OCI-LY7 (cell line): ENCODE measurements at regions not wholly inside any gene's neighbourhood (a gene's known extent, or its start where the extent isn't known, plus 50 kb on each side); places are given as distances from the start of the nearest gene placed in this dataset.

Experiments
- BruUV-seq: library from RNA; stranded (reverse); fragments of 400-500 nt; replicated peaks from 2 replicates; lab custom pipeline; 2021; lab: Mats Ljungman, UMichigan
- CTCF ChIA-PET: fragments of 300-600 bp; sonication (Branson Sonifier 250); formaldehyde crosslinking; loops from one replicate; lab custom pipeline; 2022; ENCODE audit warnings: antibody characterized with exemption; ENCODE audit not compliant: unreplicated experiment; lab: Charles Lee
- POLR2A ChIA-PET: fragments of 300-600 bp; sonication (Branson Sonifier 250); formaldehyde crosslinking; loops from one replicate; lab custom pipeline; 2022; ENCODE audit warnings: antibody characterized with exemption; lab: Charles Lee
- DNase-seq: peaks from one replicate; pipeline ENCODE4 v3.0.0-alpha.2; 2015; ENCODE audit warnings: low spot score
- H2AFZ ChIP-seq: fragments of 200-600 bp; sonication (generic), shearing (Covaris generic); 2 replicates; pipeline ENCODE4 v1.6.1; 2014; ENCODE audit warnings: mild to moderate bottlenecking, antibody characterized with exemption, low read length, moderate library complexity
- H3K27ac ChIP-seq: fragments of 200-600 bp; sonication (generic); 2 replicates; pipeline ENCODE4 v1.5.1; 2014; ENCODE audit warnings: mixed run types, low read depth, mild to moderate bottlenecking, moderate library complexity, low read length, inconsistent platforms; ENCODE audit not compliant: poor library complexity, severe bottlenecking
- H3K36me3 ChIP-seq: fragments of 200-600 bp; sonication (generic); 2 replicates; pipeline ENCODE4 v1.6.1; 2014; ENCODE audit warnings: mild to moderate bottlenecking, antibody characterized with exemption, low read length, moderate library complexity, mixed read lengths; ENCODE audit not compliant: insufficient read depth
- H3K4me1 ChIP-seq: fragments of 200-600 bp; sonication (generic); 2 replicates; pipeline ENCODE4 v1.5.1; 2014; ENCODE audit warnings: mild to moderate bottlenecking, low read length; ENCODE audit not compliant: insufficient read depth, poor library complexity, severe bottlenecking
- H3K4me2 ChIP-seq: fragments of 200-600 bp; sonication (generic); 2 replicates; pipeline ENCODE4 v1.6.1; 2014; ENCODE audit warnings: mild to moderate bottlenecking, low read length
- H3K4me3 ChIP-seq: fragments of 200-600 bp; sonication (generic); 2 replicates; pipeline ENCODE4 v1.5.1; 2014; ENCODE audit warnings: mild to moderate bottlenecking, low read depth, low read length; ENCODE audit not compliant: poor library complexity, severe bottlenecking
- H3K79me2 ChIP-seq: fragments of 200-600 bp; sonication (generic); 2 replicates; pipeline ENCODE4 v1.6.1; 2016; ENCODE audit warnings: low read depth, mild to moderate bottlenecking, low read length, moderate library complexity, mixed read lengths; ENCODE audit not compliant: insufficient read depth
- H3K9me2 ChIP-seq: fragments of 200-600 bp; sonication (generic); 2 replicates; pipeline ENCODE4 v1.6.1; 2016; ENCODE audit warnings: mild to moderate bottlenecking, low read length, mixed read lengths; ENCODE audit not compliant: insufficient read depth
- H3K9me3 ChIP-seq: fragments of 200-600 bp; sonication (generic); 2 replicates; pipeline ENCODE4 v1.6.1; 2014; ENCODE audit warnings: mild to moderate bottlenecking, mixed run types, low read length, mixed read lengths
- H4K20me1 ChIP-seq: fragments of 200-600 bp; sonication (generic); 2 replicates; pipeline ENCODE4 v1.6.1; 2014; ENCODE audit warnings: mild to moderate bottlenecking, antibody characterized with exemption, low read length, moderate library complexity, mixed read lengths; ENCODE audit not compliant: insufficient read depth
- EZH2phosphoT487 ChIP-seq: fragments of 200-600 bp; sonication (generic); IDR thresholded peaks from 2 replicates; pipeline ENCODE4 v1.6.1; 2018; ENCODE audit warnings: low read depth, borderline replicate concordance, mild to moderate bottlenecking, mixed run types, antibody characterized with exemption, low read length, moderate library complexity, mixed read lengths
- intact Hi-C: fragments of 100-400 bp; cut with micrococcal nuclease; formaldehyde crosslinking; loops from one replicate; pipeline ENCODE4 v1.10.0; 2022; ENCODE audit not compliant: unreplicated experiment
- TF ChIP-seq, protein P1 (sequence below): fragments of 200-600 bp; sonication (generic); conservative IDR thresholded peaks from 2 replicates; pipeline ENCODE4 v1.5.1; 2014; ENCODE audit warnings: mild to moderate bottlenecking, antibody characterized with exemption, low read length, moderate library complexity, mixed read lengths

- Histone ChIP-seq H2AFZ (no peak overlapping the region), H3K9me2 (no peaks in the 10 kb centered on the region), H3K4me1 (no peaks in the 10 kb centered on the region), H3K27ac (no peak overlapping the region), H3K79me2 (no peaks in the 10 kb centered on the region), H4K20me1 (no peaks in the 10 kb centered on the region), H3K4me3 (no peak overlapping the region), H3K4me2 (no peak overlapping the region), H3K36me3 (no peaks in the 10 kb centered on the region), H3K9me3 (no peaks in the 10 kb centered on the region)
- DNase-seq: no peak
- POLR2A ChIA-PET: no interaction called here
- CTCF ChIA-PET: no interaction called here
- TF ChIP-seq, protein P1, sequence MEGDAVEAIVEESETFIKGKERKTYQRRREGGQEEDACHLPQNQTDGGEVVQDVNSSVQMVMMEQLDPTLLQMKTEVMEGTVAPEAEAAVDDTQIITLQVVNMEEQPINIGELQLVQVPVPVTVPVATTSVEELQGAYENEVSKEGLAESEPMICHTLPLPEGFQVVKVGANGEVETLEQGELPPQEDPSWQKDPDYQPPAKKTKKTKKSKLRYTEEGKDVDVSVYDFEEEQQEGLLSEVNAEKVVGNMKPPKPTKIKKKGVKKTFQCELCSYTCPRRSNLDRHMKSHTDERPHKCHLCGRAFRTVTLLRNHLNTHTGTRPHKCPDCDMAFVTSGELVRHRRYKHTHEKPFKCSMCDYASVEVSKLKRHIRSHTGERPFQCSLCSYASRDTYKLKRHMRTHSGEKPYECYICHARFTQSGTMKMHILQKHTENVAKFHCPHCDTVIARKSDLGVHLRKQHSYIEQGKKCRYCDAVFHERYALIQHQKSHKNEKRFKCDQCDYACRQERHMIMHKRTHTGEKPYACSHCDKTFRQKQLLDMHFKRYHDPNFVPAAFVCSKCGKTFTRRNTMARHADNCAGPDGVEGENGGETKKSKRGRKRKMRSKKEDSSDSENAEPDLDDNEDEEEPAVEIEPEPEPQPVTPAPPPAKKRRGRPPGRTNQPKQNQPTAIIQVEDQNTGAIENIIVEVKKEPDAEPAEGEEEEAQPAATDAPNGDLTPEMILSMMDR: no peak
- no TSS peak for BruUV-seq
- intact Hi-C loops: no loop called here
Observed at GRCh38 chr11:97977726-97978125, 1043.0 kb upstream of the CNTN5 start.

- intact Hi-C loops: no loop called here
- no peaks in the 10 kb centered on the region for H3K4me1 ChIP-seq
- no TSS peak for BruUV-seq
- DNase-seq: no peak
- no peak overlapping the region for H3K4me2 ChIP-seq
- no peaks in the 10 kb centered on the region for H3K36me3 ChIP-seq
- no peaks in the 10 kb centered on the region for H3K9me3 ChIP-seq
- no peaks in the 10 kb centered on the region for H3K79me2 ChIP-seq
- H3K9me2 ChIP-seq: no peaks in the 10 kb centered on the region
- TF ChIP-seq, protein P1: no peak
- TF ChIP-seq EZH2phosphoT487: no peak
- CTCF ChIA-PET: no interaction called here
- POLR2A ChIA-PET: no interaction called here
- H3K4me3 ChIP-seq: no peak overlapping the region
- no peak overlapping the region for H2AFZ ChIP-seq
- no peak overlapping the region for H3K27ac ChIP-seq
- H4K20me1 ChIP-seq: no peaks in the 10 kb centered on the region
Observed at GRCh38 chr11:97979741-97980140, 1041.0 kb upstream of the CNTN5 start.

DNA sequence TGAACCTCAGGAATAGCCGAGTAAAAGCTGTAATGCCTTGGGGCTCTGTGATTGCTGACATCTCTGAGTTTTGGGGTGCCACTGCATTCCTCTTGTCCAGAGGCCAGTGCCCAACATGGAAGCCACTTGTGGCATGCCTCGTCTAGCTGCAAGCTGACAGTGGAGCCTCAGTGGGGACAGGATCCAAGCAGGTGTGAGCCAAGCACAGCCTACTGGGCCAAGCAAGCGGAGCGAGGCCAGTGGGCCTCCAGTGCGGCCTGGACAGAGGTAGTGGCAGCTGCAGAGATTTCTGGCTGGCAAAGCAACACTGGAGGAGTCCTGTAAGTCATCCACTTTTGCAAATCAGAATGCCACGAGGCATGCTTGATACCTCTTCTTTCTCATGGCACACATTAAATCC is 1038.2 kb upstream of the CNTN5 start:
- no peak overlapping the region for H3K4me2 ChIP-seq
- TF ChIP-seq, protein P1: no peak
- TF ChIP-seq EZH2phosphoT487: no peak
- H3K4me1 ChIP-seq: no peaks in the 10 kb centered on the region
- DNase-seq: no peak
- CTCF ChIA-PET: no interaction called here
- H3K9me3 ChIP-seq: no peaks in the 10 kb centered on the region
- POLR2A ChIA-PET: no interaction called here
- intact Hi-C loops: no loop called here
- BruUV-seq: no TSS peak
- no peaks in the 10 kb centered on the region for H3K36me3 ChIP-seq
- no peaks in the 10 kb centered on the region for H3K79me2 ChIP-seq
- no peak overlapping the region for H2AFZ ChIP-seq
- no peak overlapping the region for H3K4me3 ChIP-seq
- H3K9me2 ChIP-seq: no peaks in the 10 kb centered on the region
- no peaks in the 10 kb centered on the region for H4K20me1 ChIP-seq
- H3K27ac ChIP-seq: no peak overlapping the region
